Mesothelial cell of epicardium (in vitro differentiated cells): ENCODE measurements at regions not wholly inside any gene's neighbourhood (a gene's known extent, or its start where the extent isn't known, plus 50 kb on each side); places are given as distances from the start of the nearest gene placed in this dataset.

Experiments
- DNase-seq, 2 experiments: peaks; one replicate each; pipeline ENCODE4 v3.0.0; 2021; ENCODE audit warnings: low spot score in 2 of 2; ENCODE audit not compliant: unreplicated experiment in 2 of 2
- H3K27ac Mint-ChIP-seq: 2 replicates; pipeline ENCODE4 v1.8.0; 2021; ENCODE audit warnings: mixed read lengths
- H3K27me3 Mint-ChIP-seq: 2 replicates; pipeline ENCODE4 v1.8.0; 2021; ENCODE audit warnings: low read depth, mixed read lengths
- H3K36me3 Mint-ChIP-seq: 2 replicates; pipeline ENCODE4 v1.8.0; 2021; ENCODE audit warnings: mixed read lengths
- H3K4me1 Mint-ChIP-seq: 2 replicates; pipeline ENCODE4 v1.8.0; 2021; ENCODE audit warnings: mixed read lengths
- H3K4me3 Mint-ChIP-seq: 2 replicates; pipeline ENCODE4 v1.8.0; 2021; ENCODE audit warnings: mild to moderate bottlenecking, moderate library complexity, mixed read lengths
- H3K9me3 Mint-ChIP-seq: 2 replicates; pipeline ENCODE4 v1.8.0; 2021; ENCODE audit warnings: mixed read lengths
- TF ChIP-seq, protein P1 (sequence below): fragments of 200-600 bp; sonication (generic); IDR thresholded peaks from one replicate; pipeline ENCODE4 v1.5.0; 2021; ENCODE audit warnings: antibody characterized with exemption; ENCODE audit not compliant: unreplicated experiment

DNA sequence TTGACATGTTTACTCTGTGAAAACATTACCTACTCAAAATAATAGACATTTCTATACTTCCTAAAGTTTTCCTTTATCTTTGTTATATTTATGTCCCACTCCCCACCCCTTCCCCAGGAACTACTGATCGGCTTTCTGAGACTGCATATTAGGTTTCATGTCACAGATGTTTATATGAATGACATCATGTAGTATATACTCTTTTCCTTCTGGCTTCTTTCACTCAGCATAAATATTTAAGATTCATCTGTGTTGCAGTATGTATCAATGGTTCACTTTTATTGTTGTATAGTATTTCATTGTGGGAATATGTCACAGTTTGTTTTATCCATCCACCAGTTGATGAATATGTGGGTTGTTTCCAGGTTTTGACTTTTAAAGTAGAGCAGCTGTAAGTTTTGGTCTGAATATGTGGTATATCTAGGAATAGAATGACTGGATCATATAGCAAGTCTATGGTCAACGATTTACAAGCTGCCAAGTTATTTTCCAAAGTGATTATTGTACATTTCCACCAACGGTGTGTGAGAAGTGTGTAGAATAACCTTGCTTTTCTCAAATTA is 73.8 kb upstream of the CAV2 start:
- peaks cover 7% of the 10 kb centered on the region for H3K9me3 Mint-ChIP-seq
- DNase-seq: no peak
- H3K4me3 Mint-ChIP-seq: no peak overlapping the region
- no peak overlapping the region for H3K27ac Mint-ChIP-seq
- no peaks in the 10 kb centered on the region for H3K36me3 Mint-ChIP-seq
- H3K4me1 Mint-ChIP-seq: peaks cover 15% of the 10 kb centered on the region
- TF ChIP-seq, protein P1, sequence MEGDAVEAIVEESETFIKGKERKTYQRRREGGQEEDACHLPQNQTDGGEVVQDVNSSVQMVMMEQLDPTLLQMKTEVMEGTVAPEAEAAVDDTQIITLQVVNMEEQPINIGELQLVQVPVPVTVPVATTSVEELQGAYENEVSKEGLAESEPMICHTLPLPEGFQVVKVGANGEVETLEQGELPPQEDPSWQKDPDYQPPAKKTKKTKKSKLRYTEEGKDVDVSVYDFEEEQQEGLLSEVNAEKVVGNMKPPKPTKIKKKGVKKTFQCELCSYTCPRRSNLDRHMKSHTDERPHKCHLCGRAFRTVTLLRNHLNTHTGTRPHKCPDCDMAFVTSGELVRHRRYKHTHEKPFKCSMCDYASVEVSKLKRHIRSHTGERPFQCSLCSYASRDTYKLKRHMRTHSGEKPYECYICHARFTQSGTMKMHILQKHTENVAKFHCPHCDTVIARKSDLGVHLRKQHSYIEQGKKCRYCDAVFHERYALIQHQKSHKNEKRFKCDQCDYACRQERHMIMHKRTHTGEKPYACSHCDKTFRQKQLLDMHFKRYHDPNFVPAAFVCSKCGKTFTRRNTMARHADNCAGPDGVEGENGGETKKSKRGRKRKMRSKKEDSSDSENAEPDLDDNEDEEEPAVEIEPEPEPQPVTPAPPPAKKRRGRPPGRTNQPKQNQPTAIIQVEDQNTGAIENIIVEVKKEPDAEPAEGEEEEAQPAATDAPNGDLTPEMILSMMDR: no peak
- H3K27me3 Mint-ChIP-seq: no peaks in the 10 kb centered on the region

DNA sequence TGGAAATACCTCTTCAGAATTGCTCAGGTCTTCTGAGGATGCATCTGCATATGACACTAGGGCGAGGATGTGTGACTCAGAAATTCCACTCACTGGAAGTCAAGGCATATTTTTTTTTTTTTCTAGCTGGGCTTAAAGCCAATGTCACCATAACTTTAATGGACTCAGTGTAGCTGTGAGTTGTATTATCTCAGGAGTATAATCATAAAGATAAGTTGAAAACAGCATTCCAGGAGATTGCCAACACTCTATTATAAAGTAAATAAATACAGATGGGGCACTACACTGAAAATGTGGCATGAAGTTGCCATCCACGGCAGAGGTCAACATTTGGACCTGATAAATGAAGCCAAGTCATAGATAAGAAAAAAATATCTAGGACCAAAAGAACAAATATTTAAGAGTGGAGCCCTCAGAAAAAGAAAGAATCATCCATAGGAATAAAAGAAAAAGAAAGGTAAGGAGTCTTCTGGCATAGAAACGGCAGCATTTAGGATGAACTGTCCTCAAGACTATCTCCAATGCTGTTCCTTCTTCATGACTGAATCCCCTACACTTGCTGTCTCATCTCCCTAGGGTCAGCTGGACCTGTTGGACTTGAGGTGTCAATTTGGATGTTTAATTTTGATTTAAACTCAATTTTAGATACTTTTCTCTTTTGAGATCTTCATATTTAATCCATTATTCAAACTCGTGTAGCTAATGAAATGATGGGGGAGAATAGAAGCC is 72.9 kb upstream of the CAV2 start:
- TF ChIP-seq, protein P1: no peak
- no peak for DNase-seq
- H3K27me3 Mint-ChIP-seq: no peaks in the 10 kb centered on the region
- H3K4me1 Mint-ChIP-seq: peaks cover 15% of the 10 kb centered on the region
- peaks cover 7% of the 10 kb centered on the region for H3K9me3 Mint-ChIP-seq
- H3K36me3 Mint-ChIP-seq: no peaks in the 10 kb centered on the region
- H3K4me3 Mint-ChIP-seq: no peak overlapping the region
- no peak overlapping the region for H3K27ac Mint-ChIP-seq

- Mint-ChIP-seq H3K9me3 (peaks cover 7% of the 10 kb centered on the region), H3K4me3 (no peak overlapping the region), H3K27me3 (no peaks in the 10 kb centered on the region), H3K27ac (no peak overlapping the region), H3K36me3 (no peaks in the 10 kb centered on the region), H3K4me1 (peaks cover 4% of the 10 kb centered on the region)
- no peak for DNase-seq
- TF ChIP-seq, protein P1: no peak
These were observed 69.4 kb upstream of the CAV2 start for GRCh38 chr7:116429986-116430619.

- no peak overlapping the region for H3K27ac Mint-ChIP-seq
- TF ChIP-seq, protein P1: no peak
These were observed 67.6 kb upstream of the CAV2 start for GRCh38 chr7:116431787-116432526.

GRCh38 chr7:116432527-116432916 is 67.0 kb upstream of the CAV2 start:
- H3K4me3 Mint-ChIP-seq: no peak overlapping the region
- no peak for DNase-seq
- H3K36me3 Mint-ChIP-seq: no peaks in the 10 kb centered on the region
- peaks cover 7% of the 10 kb centered on the region for H3K9me3 Mint-ChIP-seq
- H3K4me1 Mint-ChIP-seq: peaks cover 4% of the 10 kb centered on the region
- H3K27ac Mint-ChIP-seq: no peak overlapping the region
- TF ChIP-seq, protein P1: no peak
- H3K27me3 Mint-ChIP-seq: no peaks in the 10 kb centered on the region

More at GRCh38 chr7:116431787-116432526, 67.6 kb upstream of the CAV2 start:
- Mint-ChIP-seq H3K36me3 (no peaks in the 10 kb centered on the region), H3K4me3 (no peak overlapping the region), H3K9me3 (peaks cover 7% of the 10 kb centered on the region), H3K4me1 (peaks cover 4% of the 10 kb centered on the region), H3K27me3 (no peaks in the 10 kb centered on the region)
- no peak for DNase-seq
